ENCODE measurements at regions not wholly inside any gene's neighbourhood (a gene's known extent, or its start where the extent isn't known, plus 50 kb on each side); places are given as distances from the start of the nearest gene placed in this dataset.

DNA sequence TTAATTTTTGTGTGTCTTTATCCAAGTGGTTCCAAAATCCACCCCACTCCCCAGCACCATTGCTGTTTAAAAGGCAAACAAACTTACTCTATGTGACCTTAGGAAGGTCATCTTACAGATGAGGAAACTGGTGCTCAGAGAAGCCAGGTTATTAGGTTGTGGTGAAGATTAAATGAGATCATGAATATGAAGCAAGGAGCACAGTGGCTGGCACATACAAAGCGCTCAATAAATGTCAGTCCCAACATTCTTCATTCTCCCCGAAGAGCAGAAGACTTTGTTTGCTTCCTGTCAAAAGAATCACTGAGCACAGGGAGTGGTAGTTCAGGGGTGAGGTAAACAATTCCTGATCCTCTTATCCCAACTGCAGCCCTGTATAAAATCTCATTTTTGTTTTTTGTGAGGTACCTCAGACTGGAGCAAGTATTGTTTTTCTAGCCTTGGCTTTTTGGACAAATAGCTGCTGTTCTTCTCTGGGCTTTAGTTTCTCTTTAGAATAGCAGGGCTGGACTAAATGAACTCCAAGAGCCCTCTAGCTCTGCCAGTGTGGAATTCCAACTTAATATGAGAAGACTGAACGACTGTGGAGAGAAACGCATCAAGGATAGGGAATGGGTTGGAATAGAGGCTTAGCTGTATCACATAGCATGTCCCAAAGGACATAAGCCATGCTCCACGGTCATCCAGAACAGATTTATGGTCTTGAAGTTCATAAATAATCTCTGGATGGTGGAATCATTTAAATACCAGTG, 455.3 kb upstream of the USP24 start:
- Histone ChIP-seq H3K27me3 (replicated peaks; ENCODE audit: control insufficient read depth, insufficient read depth, low read length) (no peaks in the 10 kb centered on the region), H3K4me3 (replicated peaks; ENCODE audit: low read depth, low read length) (no peak overlapping the region), H3K36me3 (ENCODE audit: control insufficient read depth, insufficient read depth, low read length) (no peaks in the 10 kb centered on the region)
- DNase-seq (ENCODE audit: extremely low read depth, insufficient read length) = no peak
- TF ChIP-seq, protein P1, sequence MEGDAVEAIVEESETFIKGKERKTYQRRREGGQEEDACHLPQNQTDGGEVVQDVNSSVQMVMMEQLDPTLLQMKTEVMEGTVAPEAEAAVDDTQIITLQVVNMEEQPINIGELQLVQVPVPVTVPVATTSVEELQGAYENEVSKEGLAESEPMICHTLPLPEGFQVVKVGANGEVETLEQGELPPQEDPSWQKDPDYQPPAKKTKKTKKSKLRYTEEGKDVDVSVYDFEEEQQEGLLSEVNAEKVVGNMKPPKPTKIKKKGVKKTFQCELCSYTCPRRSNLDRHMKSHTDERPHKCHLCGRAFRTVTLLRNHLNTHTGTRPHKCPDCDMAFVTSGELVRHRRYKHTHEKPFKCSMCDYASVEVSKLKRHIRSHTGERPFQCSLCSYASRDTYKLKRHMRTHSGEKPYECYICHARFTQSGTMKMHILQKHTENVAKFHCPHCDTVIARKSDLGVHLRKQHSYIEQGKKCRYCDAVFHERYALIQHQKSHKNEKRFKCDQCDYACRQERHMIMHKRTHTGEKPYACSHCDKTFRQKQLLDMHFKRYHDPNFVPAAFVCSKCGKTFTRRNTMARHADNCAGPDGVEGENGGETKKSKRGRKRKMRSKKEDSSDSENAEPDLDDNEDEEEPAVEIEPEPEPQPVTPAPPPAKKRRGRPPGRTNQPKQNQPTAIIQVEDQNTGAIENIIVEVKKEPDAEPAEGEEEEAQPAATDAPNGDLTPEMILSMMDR (IDR thresholded peaks at IDR 0.05; ENCODE audit: insufficient read depth, low read length, poor library complexity, severe bottlenecking) = no peak

DNA sequence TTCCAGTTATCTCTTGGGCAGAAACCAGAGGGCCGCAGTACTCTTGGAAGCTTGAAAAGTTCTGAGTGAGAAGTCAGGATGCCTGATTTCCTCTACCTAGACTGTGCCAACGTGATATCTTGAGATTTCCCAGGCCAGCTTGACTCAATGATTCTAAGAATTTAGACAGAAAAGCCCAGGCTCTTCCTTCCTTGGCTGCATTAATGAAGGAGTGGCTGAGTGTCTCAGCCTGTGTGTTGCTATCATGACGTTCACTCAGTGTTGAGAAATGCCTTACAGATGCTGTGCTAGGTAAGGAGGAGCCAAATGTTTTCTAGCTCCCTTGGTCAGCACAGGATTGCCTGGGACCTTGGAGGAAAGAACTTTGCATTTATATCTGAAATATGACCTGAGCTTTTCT, 454.1 kb upstream of the USP24 start:
- Histone ChIP-seq H3K27me3 (replicated peaks; ENCODE audit: control insufficient read depth, insufficient read depth, low read length) (no peaks in the 10 kb centered on the region), H3K4me3 (replicated peaks; ENCODE audit: low read depth, low read length) (no peak overlapping the region), H3K36me3 (ENCODE audit: control insufficient read depth, insufficient read depth, low read length) (no peaks in the 10 kb centered on the region)
- TF ChIP-seq, protein P1 (IDR thresholded peaks at IDR 0.05; ENCODE audit: insufficient read depth, low read length, poor library complexity, severe bottlenecking) = no peak
- no peak for DNase-seq (ENCODE audit: extremely low read depth, insufficient read length)

DNA sequence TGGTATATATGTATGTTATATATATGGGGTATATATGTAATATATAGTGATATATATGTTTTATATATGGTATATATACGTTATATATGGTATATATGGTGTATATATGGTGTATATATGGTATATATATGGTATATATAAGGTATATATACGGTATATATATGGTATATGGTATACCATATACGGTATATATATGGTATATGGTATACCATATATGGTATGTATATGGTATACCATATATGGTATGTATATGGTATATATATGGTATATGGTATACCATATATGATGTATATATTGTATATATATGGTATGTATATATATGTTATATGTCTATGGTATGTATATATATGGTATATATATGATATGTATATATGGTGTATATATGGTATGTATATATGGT, 447.7 kb upstream of the USP24 start:
- DNase-seq (ENCODE audit: extremely low read depth, insufficient read length) = no peak
- H3K27me3 ChIP-seq (replicated peaks; ENCODE audit: control insufficient read depth, insufficient read depth, low read length) = no peaks in the 10 kb centered on the region
- H3K36me3 ChIP-seq (ENCODE audit: control insufficient read depth, insufficient read depth, low read length) = no peaks in the 10 kb centered on the region
- no peak overlapping the region for H3K4me3 ChIP-seq (replicated peaks; ENCODE audit: low read depth, low read length)
- TF ChIP-seq, protein P1 (IDR thresholded peaks at IDR 0.05; ENCODE audit: insufficient read depth, low read length, poor library complexity, severe bottlenecking) = no peak

DNA sequence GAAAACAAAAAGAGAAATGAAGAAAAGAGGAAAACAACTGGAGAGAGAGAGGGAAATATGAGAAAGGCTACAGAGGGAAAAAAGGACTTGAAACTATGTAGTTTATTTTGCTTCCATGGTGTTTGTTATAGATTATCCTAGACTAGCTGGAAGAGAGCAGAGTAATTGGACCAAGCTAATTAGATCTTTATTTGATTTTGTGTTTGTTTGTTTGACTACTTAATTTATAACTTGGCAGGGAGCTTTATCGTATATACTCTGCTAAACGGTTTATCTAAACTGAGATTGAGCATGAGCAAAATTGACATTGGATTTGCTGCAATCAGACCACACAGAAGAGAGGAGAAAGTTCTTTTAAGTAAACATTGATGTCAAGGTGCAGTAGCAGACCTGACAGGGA, 443.8 kb upstream of the USP24 start:
- TF ChIP-seq, protein P1 (IDR thresholded peaks at IDR 0.05; ENCODE audit: insufficient read depth, low read length, poor library complexity, severe bottlenecking) = no peak
- no peak overlapping the region for H3K4me3 ChIP-seq (replicated peaks; ENCODE audit: low read depth, low read length)
- H3K36me3 ChIP-seq (ENCODE audit: control insufficient read depth, insufficient read depth, low read length) = no peaks in the 10 kb centered on the region
- no peaks in the 10 kb centered on the region for H3K27me3 ChIP-seq (replicated peaks; ENCODE audit: control insufficient read depth, insufficient read depth, low read length)
- DNase-seq (ENCODE audit: extremely low read depth, insufficient read length) = no peak

DNA sequence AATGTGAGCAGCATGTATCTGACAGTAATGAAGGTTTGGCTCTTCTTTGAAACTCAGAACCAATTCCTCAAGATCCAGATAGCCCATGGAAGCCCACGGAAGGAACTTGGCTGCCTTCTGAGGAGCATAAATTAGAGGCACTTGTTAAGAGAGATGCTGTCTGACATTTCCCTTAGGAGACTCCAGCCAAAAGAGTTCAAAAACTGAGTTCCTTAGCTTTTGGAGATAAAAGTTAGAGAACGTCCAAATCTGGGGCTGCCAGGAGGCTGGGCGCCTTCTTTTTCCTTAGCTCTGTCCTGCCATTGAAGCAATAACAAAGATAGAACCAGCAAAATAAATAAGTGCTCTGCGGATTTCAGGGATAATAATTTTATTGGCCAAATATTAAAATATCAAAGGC, 439.6 kb upstream of the USP24 start:
- no peaks in the 10 kb centered on the region for H3K36me3 ChIP-seq (ENCODE audit: control insufficient read depth, insufficient read depth, low read length)
- no peaks in the 10 kb centered on the region for H3K27me3 ChIP-seq (replicated peaks; ENCODE audit: control insufficient read depth, insufficient read depth, low read length)
- DNase-seq (ENCODE audit: extremely low read depth, insufficient read length) = no peak
- TF ChIP-seq, protein P1 (IDR thresholded peaks at IDR 0.05; ENCODE audit: insufficient read depth, low read length, poor library complexity, severe bottlenecking) = no peak
- no peak overlapping the region for H3K4me3 ChIP-seq (replicated peaks; ENCODE audit: low read depth, low read length)

DNA sequence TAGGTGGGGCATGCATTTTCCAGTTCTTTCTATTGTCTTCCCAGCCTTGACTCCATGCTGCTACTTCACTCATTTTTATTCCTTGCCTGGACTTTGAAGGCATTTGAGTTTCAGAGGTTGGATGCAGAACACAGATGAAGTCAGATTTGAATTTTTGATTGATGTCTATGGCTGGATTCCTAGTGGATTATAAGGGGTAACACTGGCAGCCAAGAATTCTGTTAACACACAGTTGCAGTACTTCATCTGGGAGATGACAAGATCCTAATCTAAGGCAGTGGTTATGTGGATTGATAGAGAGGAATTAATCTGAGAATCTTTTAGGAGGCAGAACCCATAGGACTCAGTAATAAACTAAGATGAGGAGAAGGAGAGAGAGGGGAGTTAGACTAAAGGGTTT, 439.0 kb upstream of the USP24 start:
- H3K27me3 ChIP-seq (replicated peaks; ENCODE audit: control insufficient read depth, insufficient read depth, low read length) = no peaks in the 10 kb centered on the region
- TF ChIP-seq, protein P1 (IDR thresholded peaks at IDR 0.05; ENCODE audit: insufficient read depth, low read length, poor library complexity, severe bottlenecking) = no peak
- no peaks in the 10 kb centered on the region for H3K36me3 ChIP-seq (ENCODE audit: control insufficient read depth, insufficient read depth, low read length)
- no peak for DNase-seq (ENCODE audit: extremely low read depth, insufficient read length)
- H3K4me3 ChIP-seq (replicated peaks; ENCODE audit: low read depth, low read length) = no peak overlapping the region

Measured in GM06990 (cell line).